ENCODE measurements at regions not wholly inside any gene's neighbourhood (a gene's known extent, or its start where the extent isn't known, plus 50 kb on each side); places are given as distances from the start of the nearest gene placed in this dataset.

- no peaks in the 10 kb centered on the region for H3K36me3 ChIP-seq (ENCODE audit: control insufficient read depth, insufficient read depth, low read length)
- Mint-ChIP-seq H3K27ac (no peak overlapping the region), H3K36me3 (ENCODE audit: low read depth) (no peaks in the 10 kb centered on the region), H3K4me3 (no peak overlapping the region), H3K27me3 (ENCODE audit: insufficient read depth) (no peaks in the 10 kb centered on the region), H3K4me1 (no peaks in the 10 kb centered on the region), H3K9me3 (no peaks in the 10 kb centered on the region)
- H3K27me3 ChIP-seq (ENCODE audit: control insufficient read depth, insufficient read depth, low read length, poor library complexity, severe bottlenecking), result no peaks in the 10 kb centered on the region
- WGBS, 2 experiments (ENCODE audit: insufficient coverage in 1 of 2, insufficient read length in 1 of 2), result 90 to 100% methylated on average over 1 to 6 of the region's 6 CpGs
- no peak overlapping the region for H3K9ac ChIP-seq (ENCODE audit: extremely low read depth, low read length, poor library complexity, severe bottlenecking)
- H3K27ac ChIP-seq (ENCODE audit: low read depth, low read length), result no peak overlapping the region
- no peak for DNase-seq
- H3K4me3 ChIP-seq (ENCODE audit: low read length), result no peak overlapping the region
- no peaks in the 10 kb centered on the region for H3K9me3 ChIP-seq (ENCODE audit: control insufficient read depth, low read length)
- no peak for TF ChIP-seq CTCF (conservative IDR thresholded peaks at IDR 0.05)
- H3K4me1 ChIP-seq (ENCODE audit: control insufficient read depth, insufficient read depth, low read length), result no peaks in the 10 kb centered on the region
Measured at GRCh38 chr6:140393665-140394540, 1019.5 kb upstream of the CITED2 start.

- H3K9me3 ChIP-seq (ENCODE audit: control insufficient read depth, low read length), result peaks cover 17% of the 10 kb centered on the region
- no peak for TF ChIP-seq CTCF (conservative IDR thresholded peaks at IDR 0.05)
- H3K27me3 ChIP-seq (ENCODE audit: control insufficient read depth, insufficient read depth, low read length, poor library complexity, severe bottlenecking), result no peaks in the 10 kb centered on the region
- H3K27ac Mint-ChIP-seq, result no peak overlapping the region
- no peak for DNase-seq
- no peak overlapping the region for H3K4me3 Mint-ChIP-seq
- no peak overlapping the region for H3K9ac ChIP-seq (ENCODE audit: extremely low read depth, low read length, poor library complexity, severe bottlenecking)
- H3K27me3 Mint-ChIP-seq (ENCODE audit: insufficient read depth), result no peaks in the 10 kb centered on the region
- H3K9me3 Mint-ChIP-seq, result peaks cover 24% of the 10 kb centered on the region
- H3K36me3 ChIP-seq (ENCODE audit: control insufficient read depth, insufficient read depth, low read length), result no peaks in the 10 kb centered on the region
- H3K36me3 Mint-ChIP-seq (ENCODE audit: low read depth), result peaks cover 5% of the 10 kb centered on the region
- WGBS, 2 experiments (ENCODE audit: insufficient coverage in 1 of 2, insufficient read length in 1 of 2), result 90% methylated on average over 1 of the region's 1 CpG; no CpG with 5 or more reads in 1 of the 2 experiments
- no peaks in the 10 kb centered on the region for H3K4me1 Mint-ChIP-seq
- H3K27ac ChIP-seq (ENCODE audit: low read depth, low read length), result no peak overlapping the region
- H3K4me1 ChIP-seq (ENCODE audit: control insufficient read depth, insufficient read depth, low read length), result no peaks in the 10 kb centered on the region
- H3K4me3 ChIP-seq (ENCODE audit: low read length), result no peak overlapping the region
Measured at GRCh38 chr6:140388815-140389214, 1014.4 kb upstream of the CITED2 start.

GRCh38 chr6:140388192-140388802 lies 1013.8 kb upstream of the CITED2 start:
- 87 to 100% methylated on average over 1 of the region's 2 CpGs for WGBS, 2 experiments (ENCODE audit: insufficient coverage in 1 of 2, insufficient read length in 1 of 2)
- H3K36me3 ChIP-seq (ENCODE audit: control insufficient read depth, insufficient read depth, low read length), result no peaks in the 10 kb centered on the region
- H3K27me3 Mint-ChIP-seq (ENCODE audit: insufficient read depth), result no peaks in the 10 kb centered on the region
- TF ChIP-seq CTCF (conservative IDR thresholded peaks at IDR 0.05), result no peak
- H3K9ac ChIP-seq (ENCODE audit: extremely low read depth, low read length, poor library complexity, severe bottlenecking), result no peak overlapping the region
- no peak overlapping the region for H3K27ac Mint-ChIP-seq
- H3K36me3 Mint-ChIP-seq (ENCODE audit: low read depth), result peaks cover 5% of the 10 kb centered on the region
- H3K27me3 ChIP-seq (ENCODE audit: control insufficient read depth, insufficient read depth, low read length, poor library complexity, severe bottlenecking), result no peaks in the 10 kb centered on the region
- no peak for DNase-seq
- H3K9me3 ChIP-seq (ENCODE audit: control insufficient read depth, low read length), result peaks cover 17% of the 10 kb centered on the region
- H3K4me3 ChIP-seq (ENCODE audit: low read length), result no peak overlapping the region
- H3K27ac ChIP-seq (ENCODE audit: low read depth, low read length), result no peak overlapping the region
- peaks cover 24% of the 10 kb centered on the region for H3K9me3 Mint-ChIP-seq
- H3K4me1 Mint-ChIP-seq, result no peaks in the 10 kb centered on the region
- H3K4me3 Mint-ChIP-seq, result no peak overlapping the region
- H3K4me1 ChIP-seq (ENCODE audit: control insufficient read depth, insufficient read depth, low read length), result no peaks in the 10 kb centered on the region

Data from endodermal cell (in vitro differentiated cells).